Trophoblast cell (in vitro differentiated cells and primary cell): ENCODE measurements at regions not wholly inside any gene's neighbourhood (a gene's known extent, or its start where the extent isn't known, plus 50 kb on each side); places are given as distances from the start of the nearest gene placed in this dataset.

Experiments used
- DNase-seq, 2 donors: peaks; one replicate each; pipeline ENCODE4 v3.0.0-alpha.2; 2016
- H2AFZ ChIP-seq: 2 replicates; pipeline ENCODE4 v1.6.1; 2013; ENCODE audit warnings: low read length, moderate library complexity, mild to moderate bottlenecking; ENCODE audit not compliant: insufficient read depth, poor library complexity
- H2AK5ac ChIP-seq: 2 replicates; pipeline ENCODE4 v1.6.1; 2013; ENCODE audit warnings: mild to moderate bottlenecking, low read length
- H2BK120ac ChIP-seq: 2 replicates; pipeline ENCODE4 v1.6.1; 2013; ENCODE audit warnings: low read length, mild to moderate bottlenecking, moderate library complexity; ENCODE audit not compliant: insufficient read depth, poor library complexity
- H2BK12ac ChIP-seq: 2 replicates; pipeline ENCODE4 v1.6.1; 2013; ENCODE audit warnings: mild to moderate bottlenecking, low read length, moderate library complexity
- H2BK5ac ChIP-seq: 2 replicates; pipeline ENCODE4 v1.6.1; 2013; ENCODE audit warnings: low read length, low read depth, moderate library complexity, mild to moderate bottlenecking; ENCODE audit not compliant: poor library complexity
- H3K14ac ChIP-seq: 2 replicates; pipeline ENCODE4 v1.6.1; 2013; ENCODE audit warnings: mild to moderate bottlenecking, low read length
- H3K18ac ChIP-seq: 2 replicates; pipeline ENCODE4 v1.6.1; 2013; ENCODE audit warnings: mild to moderate bottlenecking, low read length
- H3K23ac ChIP-seq: 2 replicates; pipeline ENCODE4 v1.6.1; 2013; ENCODE audit warnings: low read length
- H3K27ac ChIP-seq: 2 replicates; pipeline ENCODE4 v1.5.1; 2013; ENCODE audit warnings: low read depth, mild to moderate bottlenecking, inconsistent platforms, low read length, moderate library complexity
- H3K27me3 ChIP-seq: 2 replicates; pipeline ENCODE4 v1.6.1; 2013; ENCODE audit warnings: inconsistent platforms, mild to moderate bottlenecking, low read length, moderate library complexity; ENCODE audit not compliant: insufficient read depth
- H3K36me3 ChIP-seq, 2 experiments: 1 replicate in 1 of 2; 2 replicates in 1 of 2; pipeline ENCODE4 v1.6.1; 2013; ENCODE audit warnings: low read length in 2 of 2, mild to moderate bottlenecking in 2 of 2, moderate library complexity in 1 of 2; ENCODE audit not compliant: insufficient read depth in 2 of 2, control insufficient read depth in 1 of 2
- H3K4ac ChIP-seq: 2 replicates; pipeline ENCODE4 v1.6.1; 2013; ENCODE audit warnings: low read depth, mild to moderate bottlenecking, low read length, moderate library complexity
- H3K4me1 ChIP-seq, 2 experiments: 1 replicate in 1 of 2; 2 replicates in 1 of 2; pipeline ENCODE4 v1.6.1; 2013; ENCODE audit warnings: low read length in 2 of 2, mild to moderate bottlenecking in 2 of 2, moderate library complexity in 1 of 2; ENCODE audit not compliant: insufficient read depth in 2 of 2, control insufficient read depth in 1 of 2
- H3K4me2 ChIP-seq: 2 replicates; pipeline ENCODE4 v1.6.1; 2013; ENCODE audit warnings: inconsistent platforms, mild to moderate bottlenecking, low read length, moderate library complexity
- H3K4me3 ChIP-seq: 2 replicates; pipeline ENCODE4 v1.5.1; 2013; ENCODE audit warnings: mild to moderate bottlenecking, low read depth, low read length, inconsistent platforms
- H3K79me1 ChIP-seq: one replicate; pipeline ENCODE4 v1.6.1; 2013; ENCODE audit warnings: low read length
- H3K79me2 ChIP-seq: 2 replicates; pipeline ENCODE4 v1.6.1; 2013; ENCODE audit warnings: low read length, mild to moderate bottlenecking; ENCODE audit not compliant: control insufficient read depth, insufficient read depth, poor library complexity
- H3K9ac ChIP-seq: 2 replicates; pipeline ENCODE4 v1.6.1; 2013; ENCODE audit warnings: mild to moderate bottlenecking, low read length
- H3K9me3 ChIP-seq: 2 replicates; pipeline ENCODE4 v1.6.1; 2013; ENCODE audit warnings: low read depth, mild to moderate bottlenecking, control low read depth, inconsistent platforms, low read length; ENCODE audit not compliant: insufficient read depth
- H4K12ac ChIP-seq: 2 replicates; pipeline ENCODE4 v1.6.1; 2013; ENCODE audit warnings: low read depth, mild to moderate bottlenecking, low read length, moderate library complexity
- H4K8ac ChIP-seq: 2 replicates; pipeline ENCODE4 v1.6.1; 2013; ENCODE audit warnings: low read depth, mild to moderate bottlenecking, low read length, moderate library complexity
- H4K91ac ChIP-seq: one replicate; pipeline ENCODE4 v1.6.1; 2013; ENCODE audit warnings: low read depth, mild to moderate bottlenecking, low read length, moderate library complexity
- WGBS: extraction: QIAGEN DNeasy Blood & Tissue Kit; methylation state at CpG from one replicate; pipeline ENCODE4 v1.1.7; 2013; ENCODE audit warnings: missing lambda C conversion rate; ENCODE audit not compliant: insufficient read length, insufficient coverage; ENCODE audit errors: extremely low coverage; 5-methylcytosine and 5-hydroxymethylcytosine counted together

- Histone ChIP-seq H3K27ac (no peak overlapping the region), H3K9ac (no peak overlapping the region), H3K4ac (no peak overlapping the region), H3K4me2 (no peak overlapping the region), H4K12ac (no peak overlapping the region), H3K79me1 (no peaks in the 10 kb centered on the region), H3K4me3 (no peak overlapping the region), H3K18ac (no peak overlapping the region), H3K14ac (no peak overlapping the region), H3K27me3 (no peaks in the 10 kb centered on the region), H2AFZ (no peak overlapping the region), H3K9me3 (no peaks in the 10 kb centered on the region), H3K79me2 (no peaks in the 10 kb centered on the region), H4K91ac (no peak overlapping the region), H2BK12ac (no peak overlapping the region), H3K23ac (no peak overlapping the region), H2BK120ac (no peak overlapping the region), H2BK5ac (no peak overlapping the region), H3K4me1 (no peaks in the 10 kb centered on the region), H3K36me3 (no peaks in the 10 kb centered on the region), H2AK5ac (no peak overlapping the region), H4K8ac (no peak overlapping the region)
- WGBS = no CpG with 5 or more reads among the region's 8 CpGs
- DNase-seq = no peak
These were observed 64.5 kb upstream of the LARGE1 start for GRCh38 chr22:33984656-33985285.

DNA sequence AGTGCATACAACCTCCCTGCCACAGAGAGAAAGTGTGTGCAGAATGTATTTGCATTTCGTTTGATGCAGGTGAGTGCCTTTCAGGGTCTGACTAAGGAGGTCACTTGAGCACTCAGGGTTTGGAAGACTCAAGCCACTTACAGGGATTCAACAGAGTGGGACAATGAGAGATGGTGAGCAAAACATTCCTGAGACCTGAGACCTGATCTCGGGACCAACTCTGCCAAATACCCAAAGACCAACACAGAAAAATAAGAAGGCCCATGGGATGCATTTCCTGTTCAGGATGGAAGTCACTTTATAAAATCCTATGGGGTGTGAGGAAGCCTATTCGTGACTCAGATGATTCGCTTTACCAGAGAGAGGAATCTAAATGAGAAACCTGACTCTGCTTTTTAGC is 65.2 kb upstream of the LARGE1 start:
- Histone ChIP-seq H2BK12ac (no peak overlapping the region), H3K4me3 (no peak overlapping the region), H4K8ac (no peak overlapping the region), H4K91ac (no peak overlapping the region), H3K36me3 (no peaks in the 10 kb centered on the region), H3K27ac (no peak overlapping the region), H2AK5ac (no peak overlapping the region), H4K12ac (no peak overlapping the region), H3K4me1 (no peaks in the 10 kb centered on the region), H3K23ac (no peak overlapping the region), H2BK5ac (no peak overlapping the region), H3K27me3 (no peaks in the 10 kb centered on the region), H3K9me3 (no peaks in the 10 kb centered on the region), H3K18ac (no peak overlapping the region), H3K4me2 (no peak overlapping the region), H3K79me2 (no peaks in the 10 kb centered on the region), H3K14ac (no peak overlapping the region), H3K79me1 (no peaks in the 10 kb centered on the region), H3K4ac (no peak overlapping the region), H3K9ac (no peak overlapping the region), H2AFZ (no peak overlapping the region), H2BK120ac (no peak overlapping the region)
- DNase-seq = no peak
- WGBS = no CpG with 5 or more reads among the region's 4 CpGs

DNA sequence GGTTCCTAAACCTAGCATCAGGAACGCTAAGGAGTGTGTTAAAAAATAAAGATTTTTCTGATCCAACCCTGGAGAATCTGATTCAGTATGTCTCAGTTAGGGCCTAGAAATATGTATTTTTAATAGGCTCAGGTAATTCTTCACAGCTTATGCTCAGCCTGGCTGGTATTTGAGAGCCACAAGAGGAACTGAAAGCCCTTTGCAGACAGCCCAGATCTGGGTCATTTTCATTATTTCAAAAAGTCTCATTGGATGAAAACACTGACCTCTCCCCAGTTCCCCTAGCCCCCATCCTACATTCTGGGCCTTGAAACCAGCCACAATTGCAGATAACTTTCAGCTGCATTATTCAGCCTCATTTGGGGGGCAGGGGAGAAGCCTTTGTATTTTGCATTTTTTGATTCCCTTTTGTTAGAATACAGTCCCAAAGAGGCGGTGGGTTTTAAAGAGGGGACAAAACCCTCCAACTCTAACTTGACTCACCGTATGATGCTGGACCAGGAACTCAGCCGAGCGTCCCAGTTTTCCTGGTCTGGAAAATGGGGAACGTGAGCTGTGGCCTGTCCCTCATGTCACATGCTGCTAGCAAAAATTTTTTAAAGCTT is 66.0 kb upstream of the LARGE1 start:
- no CpG with 5 or more reads among the region's 6 CpGs for WGBS
- Histone ChIP-seq H3K14ac (no peak overlapping the region), H3K9me3 (no peaks in the 10 kb centered on the region), H2AFZ (no peak overlapping the region), H3K23ac (no peak overlapping the region), H3K4me2 (no peak overlapping the region), H3K4me1 (no peaks in the 10 kb centered on the region), H3K27me3 (no peaks in the 10 kb centered on the region), H2BK120ac (no peak overlapping the region), H3K36me3 (no peaks in the 10 kb centered on the region), H2BK12ac (no peak overlapping the region), H3K4ac (no peak overlapping the region), H3K4me3 (no peak overlapping the region), H2BK5ac (no peak overlapping the region), H3K79me1 (no peaks in the 10 kb centered on the region), H3K9ac (no peak overlapping the region), H2AK5ac (no peak overlapping the region), H3K27ac (no peak overlapping the region), H3K79me2 (no peaks in the 10 kb centered on the region), H4K8ac (no peak overlapping the region), H4K12ac (no peak overlapping the region), H3K18ac (no peak overlapping the region), H4K91ac (no peak overlapping the region)
- DNase-seq = no peak

DNA sequence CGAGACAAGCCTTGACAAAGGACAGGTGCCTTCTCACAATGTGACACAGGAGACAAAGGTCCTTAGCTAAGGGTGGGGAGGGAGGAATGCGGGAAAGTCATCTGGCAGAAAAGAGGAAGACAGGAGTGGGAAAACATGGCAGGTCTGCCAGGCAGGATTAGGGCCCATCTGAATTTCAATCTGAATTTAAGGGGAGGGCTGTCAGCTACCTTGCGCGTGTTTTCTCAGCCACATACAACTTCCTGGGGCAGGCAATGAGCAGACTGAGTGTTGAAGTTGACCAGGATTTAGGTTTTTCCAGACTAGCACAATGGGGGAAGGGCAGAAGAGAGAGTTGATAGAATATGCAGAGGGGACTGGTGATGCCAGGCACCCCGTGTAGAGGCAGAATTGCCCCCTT is 66.7 kb upstream of the LARGE1 start:
- no peak overlapping the region for H4K8ac ChIP-seq

More for the DNA sequence above, 66.7 kb upstream of the LARGE1 start:
- no peak overlapping the region for H2BK12ac ChIP-seq
- H3K9me3 ChIP-seq = no peaks in the 10 kb centered on the region
- H3K27ac ChIP-seq = no peak overlapping the region
- no peaks in the 10 kb centered on the region for H3K4me1 ChIP-seq
- H3K14ac ChIP-seq = no peak overlapping the region
- no peak overlapping the region for H2AK5ac ChIP-seq
- H3K79me2 ChIP-seq = no peaks in the 10 kb centered on the region
- DNase-seq = no peak
- H3K36me3 ChIP-seq = no peaks in the 10 kb centered on the region
- H2BK120ac ChIP-seq = no peak overlapping the region
- no peak overlapping the region for H4K12ac ChIP-seq
- no peak overlapping the region for H3K4ac ChIP-seq
- no peak overlapping the region for H3K4me2 ChIP-seq
- no peak overlapping the region for H3K4me3 ChIP-seq
- no CpG with 5 or more reads among the region's 5 CpGs for WGBS
- no peak overlapping the region for H2AFZ ChIP-seq
- no peak overlapping the region for H3K18ac ChIP-seq
- no peaks in the 10 kb centered on the region for H3K27me3 ChIP-seq
- H2BK5ac ChIP-seq = no peak overlapping the region
- no peak overlapping the region for H3K23ac ChIP-seq
- H4K91ac ChIP-seq = no peak overlapping the region
- no peaks in the 10 kb centered on the region for H3K79me1 ChIP-seq
- no peak overlapping the region for H3K9ac ChIP-seq
